ENCODE measurements at regions not wholly inside any gene's neighbourhood (a gene's known extent, or its start where the extent isn't known, plus 50 kb on each side); places are given as distances from the start of the nearest gene placed in this dataset.
A peak's percentile ranks its signal among the peaks of the same experiment; 100 is the strongest.

DNA sequence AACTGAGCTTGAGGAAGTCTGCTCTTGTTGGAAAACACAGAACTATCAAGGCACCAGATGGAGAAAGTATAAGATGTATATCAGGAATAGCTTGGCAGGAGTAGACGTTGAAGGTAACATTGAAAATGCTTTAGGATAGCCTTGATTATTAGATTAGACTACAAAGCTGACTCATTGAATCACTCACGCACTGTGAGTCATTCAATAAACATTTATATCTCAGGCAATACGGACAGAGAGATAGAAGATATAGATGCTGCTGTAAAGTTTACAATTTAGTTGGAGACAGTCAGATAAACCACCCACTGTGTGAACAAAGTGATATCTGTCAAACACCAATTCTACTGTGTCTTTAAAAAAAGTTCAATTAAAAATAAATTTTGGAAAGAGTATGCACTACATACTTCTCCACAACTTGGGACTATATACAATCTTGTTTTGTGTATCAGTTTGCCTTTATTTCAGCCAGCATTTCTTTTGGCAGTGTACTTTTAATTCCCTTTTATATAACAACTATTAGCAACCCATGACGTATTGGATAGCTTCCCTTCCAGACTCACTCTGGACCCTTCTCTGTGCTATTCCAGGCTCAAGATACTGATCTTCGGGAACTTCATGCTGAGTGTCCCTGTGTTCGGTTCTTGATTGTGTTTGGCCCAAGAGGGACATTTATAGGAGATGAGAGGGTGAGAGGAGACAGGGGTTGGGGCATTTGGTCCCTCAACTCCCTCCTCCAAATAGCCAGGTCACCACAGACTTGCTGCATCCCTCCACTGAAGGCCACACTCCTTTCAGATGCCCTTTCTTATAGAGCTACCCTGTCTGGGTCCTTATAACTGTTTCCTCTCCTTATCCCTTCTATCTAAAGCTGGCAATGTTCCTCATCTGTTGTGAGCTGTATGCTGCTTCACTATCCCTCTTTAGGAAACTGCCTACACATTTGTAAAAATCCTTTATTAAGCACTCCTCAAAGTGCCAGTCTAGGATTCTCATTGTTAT is 176.6 kb upstream of the PTPRK start:
- no peaks in the 10 kb centered on the region for H3K9me3 ChIP-seq (ENCODE audit: low read depth)
- no peaks in the 10 kb centered on the region for H3K9me2 ChIP-seq (ENCODE audit: insufficient read depth)
- peak overlapping the region; percentile 20 for H3K4me2 ChIP-seq (ENCODE audit: unreplicated experiment)
- H3K27me3 ChIP-seq (replicated peaks; ENCODE audit: insufficient read depth) = no peaks in the 10 kb centered on the region
- no peaks in the 10 kb centered on the region for H3F3A ChIP-seq (ENCODE audit: insufficient read depth)
- no peaks in the 10 kb centered on the region for H3K36me3 ChIP-seq (ENCODE audit: low read depth)
- no peak overlapping the region for H2AFZ ChIP-seq
- no peak overlapping the region for H3K27ac ChIP-seq
- no peak overlapping the region for H3K9ac ChIP-seq
- H3K4me1 ChIP-seq (ENCODE audit: insufficient read depth) = peaks cover 12% of the 10 kb centered on the region
- H3K79me2 ChIP-seq (ENCODE audit: insufficient read depth) = no peaks in the 10 kb centered on the region
- peak; percentile 79 for DNase-seq
- TF ChIP-seq EZH2phosphoT487 (IDR thresholded peaks at IDR 0.05; ENCODE audit: insufficient read depth, low read depth) (no peak), EZH2 (IDR thresholded peaks at IDR 0.05; ENCODE audit: insufficient read depth, poor library complexity, severe bottlenecking) (no peak)
- 40 to 44% methylated on average over 6 of the region's 6 CpGs for WGBS, 2 experiments (ENCODE audit: low coverage in 1 of 2, low lambda C conversion rate in 2 of 2, missing lambda C conversion rate in 2 of 2)
- H3K4me3 ChIP-seq = no peak overlapping the region
- in situ Hi-C loops (cut with MboI) = no loop called here
- no peaks in the 10 kb centered on the region for H4K20me1 ChIP-seq (ENCODE audit: insufficient read depth)

DNA sequence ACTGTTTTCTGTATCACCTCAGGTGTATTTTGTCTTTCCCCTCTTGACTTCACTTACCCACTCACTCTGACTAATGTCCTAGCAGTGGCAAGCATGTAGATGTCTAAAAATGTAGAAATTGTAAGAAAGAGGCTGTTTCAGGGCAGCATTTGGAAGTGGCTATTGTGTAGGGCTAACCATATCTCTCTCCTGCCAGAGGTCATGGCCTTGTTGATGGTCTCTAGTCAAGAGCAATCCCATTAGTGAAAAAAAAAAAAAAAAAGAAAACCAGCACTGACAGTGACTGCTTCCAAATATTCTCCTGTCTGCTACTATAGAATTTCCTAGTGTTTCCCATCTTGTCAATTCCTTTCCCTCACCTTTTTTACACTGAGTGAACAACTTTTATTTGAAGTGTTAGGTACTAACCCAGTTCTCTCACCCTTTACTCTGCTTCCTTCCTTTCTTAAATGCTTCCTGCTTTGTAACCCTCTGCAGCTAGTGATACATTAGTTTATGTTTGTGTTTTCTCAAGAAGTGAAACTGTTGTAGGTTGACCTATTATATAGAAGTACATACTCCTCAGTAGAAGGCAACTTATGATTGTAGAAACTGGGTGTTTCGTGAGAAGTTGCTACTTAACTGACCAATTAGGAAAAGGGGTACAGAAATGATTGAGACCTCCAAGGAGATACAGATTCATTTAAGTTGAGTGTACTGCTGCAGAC is 174.1 kb upstream of the PTPRK start:
- in situ Hi-C loops (cut with MboI) = no loop called here
- no peak overlapping the region for H2AFZ ChIP-seq

DNA sequence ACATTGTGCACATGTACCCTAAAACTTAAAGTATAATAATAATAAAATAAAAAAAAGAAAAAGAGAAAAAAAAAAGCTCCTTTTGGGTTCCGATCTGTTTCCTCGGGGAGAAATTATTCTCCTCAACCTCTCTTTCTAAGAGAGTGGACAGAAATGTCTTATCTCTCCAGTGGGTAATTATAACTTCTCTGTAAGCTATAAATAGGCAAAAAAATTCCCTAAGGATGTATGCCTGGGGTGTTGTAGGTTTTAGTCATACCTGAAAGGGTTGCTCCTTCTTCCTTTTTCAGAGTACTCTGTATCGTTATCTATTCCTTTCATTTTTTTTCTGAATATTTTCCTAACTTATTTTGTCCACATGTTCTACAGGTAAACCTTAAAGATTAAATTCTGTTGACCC is 169.7 kb upstream of the PTPRK start:
- no peak for DNase-seq
- Histone ChIP-seq H3K4me1 (ENCODE audit: insufficient read depth) (no peaks in the 10 kb centered on the region), H3K36me3 (ENCODE audit: low read depth) (no peaks in the 10 kb centered on the region), H4K20me1 (ENCODE audit: insufficient read depth) (no peaks in the 10 kb centered on the region), H3K79me2 (ENCODE audit: insufficient read depth) (no peaks in the 10 kb centered on the region), H3K27me3 (replicated peaks; ENCODE audit: insufficient read depth) (no peaks in the 10 kb centered on the region), H3K4me3 (no peak overlapping the region), H3K9me3 (ENCODE audit: low read depth) (no peaks in the 10 kb centered on the region), H2AFZ (no peak overlapping the region), H3K9ac (no peak overlapping the region), H3F3A (ENCODE audit: insufficient read depth) (no peaks in the 10 kb centered on the region), H3K4me2 (ENCODE audit: unreplicated experiment) (no peak overlapping the region), H3K9me2 (ENCODE audit: insufficient read depth) (no peaks in the 10 kb centered on the region), H3K27ac (no peak overlapping the region)
- in situ Hi-C loops (cut with MboI) = no loop called here
- no peak for TF ChIP-seq EZH2 (IDR thresholded peaks at IDR 0.05; ENCODE audit: insufficient read depth, poor library complexity, severe bottlenecking)
- no peak for TF ChIP-seq EZH2phosphoT487 (IDR thresholded peaks at IDR 0.05; ENCODE audit: insufficient read depth, low read depth)
- WGBS, 2 experiments (ENCODE audit: low coverage in 1 of 2, low lambda C conversion rate in 2 of 2, missing lambda C conversion rate in 2 of 2) = 82 to 95% methylated on average over 3 of the region's 3 CpGs

More for the DNA sequence above, 174.1 kb upstream of the PTPRK start:
- H3F3A ChIP-seq (ENCODE audit: insufficient read depth) = no peaks in the 10 kb centered on the region
- no peaks in the 10 kb centered on the region for H3K36me3 ChIP-seq (ENCODE audit: low read depth)
- peaks cover 12% of the 10 kb centered on the region for H3K4me1 ChIP-seq (ENCODE audit: insufficient read depth)
- no peaks in the 10 kb centered on the region for H4K20me1 ChIP-seq (ENCODE audit: insufficient read depth)
- no peak overlapping the region for H3K9ac ChIP-seq
- no peaks in the 10 kb centered on the region for H3K79me2 ChIP-seq (ENCODE audit: insufficient read depth)
- no peak overlapping the region for H3K27ac ChIP-seq
- no peak overlapping the region for H3K4me2 ChIP-seq (ENCODE audit: unreplicated experiment)
- no peak overlapping the region for H3K4me3 ChIP-seq
- 94 to 100% methylated on average over 1 of the region's 1 CpG for WGBS, 2 experiments (ENCODE audit: low coverage in 1 of 2, low lambda C conversion rate in 2 of 2, missing lambda C conversion rate in 2 of 2)
- H3K9me2 ChIP-seq (ENCODE audit: insufficient read depth) = no peaks in the 10 kb centered on the region
- DNase-seq = no peak
- no peaks in the 10 kb centered on the region for H3K27me3 ChIP-seq (replicated peaks; ENCODE audit: insufficient read depth)
- TF ChIP-seq EZH2phosphoT487 (IDR thresholded peaks at IDR 0.05; ENCODE audit: insufficient read depth, low read depth) (no peak), EZH2 (IDR thresholded peaks at IDR 0.05; ENCODE audit: insufficient read depth, poor library complexity, severe bottlenecking) (no peak)
- H3K9me3 ChIP-seq (ENCODE audit: low read depth) = no peaks in the 10 kb centered on the region

DNA sequence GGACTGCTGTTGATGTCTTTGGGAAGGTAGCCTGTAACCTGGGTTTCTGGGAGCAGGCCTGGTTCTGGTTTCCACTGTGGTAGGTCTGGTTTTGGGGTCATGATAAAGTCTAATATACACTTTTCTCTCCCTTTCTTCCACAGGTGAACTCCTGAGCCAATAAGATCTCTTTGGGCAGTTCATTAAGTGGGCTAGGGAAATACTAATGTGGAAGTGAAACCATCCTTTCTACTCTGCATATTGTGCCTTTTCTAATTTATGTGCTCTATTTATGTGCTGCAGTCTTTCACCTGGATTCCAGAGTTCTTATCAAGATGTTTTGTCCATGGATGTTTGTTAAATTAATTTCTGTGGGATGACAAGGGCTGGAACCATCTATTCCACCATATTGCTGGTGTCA is 165.7 kb upstream of the PTPRK start:
- Histone ChIP-seq H3K9me2 (ENCODE audit: insufficient read depth) (no peaks in the 10 kb centered on the region), H3K36me3 (ENCODE audit: low read depth) (no peaks in the 10 kb centered on the region), H4K20me1 (ENCODE audit: insufficient read depth) (no peaks in the 10 kb centered on the region), H3F3A (ENCODE audit: insufficient read depth) (no peaks in the 10 kb centered on the region), H3K4me1 (ENCODE audit: insufficient read depth) (no peaks in the 10 kb centered on the region), H3K4me3 (no peak overlapping the region), H2AFZ (no peak overlapping the region), H3K9me3 (ENCODE audit: low read depth) (no peaks in the 10 kb centered on the region), H3K27me3 (replicated peaks; ENCODE audit: insufficient read depth) (no peaks in the 10 kb centered on the region), H3K27ac (no peak overlapping the region), H3K4me2 (ENCODE audit: unreplicated experiment) (no peak overlapping the region), H3K79me2 (ENCODE audit: insufficient read depth) (no peaks in the 10 kb centered on the region), H3K9ac (no peak overlapping the region)
- in situ Hi-C loops (cut with MboI) = no loop called here
- no peak for DNase-seq
- TF ChIP-seq EZH2phosphoT487 (IDR thresholded peaks at IDR 0.05; ENCODE audit: insufficient read depth, low read depth) (no peak), EZH2 (IDR thresholded peaks at IDR 0.05; ENCODE audit: insufficient read depth, poor library complexity, severe bottlenecking) (no peak)

Measured in GM23248 (cell line).